ENCODE measurements at regions not wholly inside any gene's neighbourhood (a gene's known extent, or its start where the extent isn't known, plus 50 kb on each side); places are given as distances from the start of the nearest gene placed in this dataset.

GRCh38 chr1:62962014-62962812, 178.3 kb downstream of the ATG4C start:
- no peaks in the 10 kb centered on the region for H3K4me1 Mint-ChIP-seq (ENCODE audit: low read depth)
- H3K27ac Mint-ChIP-seq = no peak overlapping the region
- H3K36me3 Mint-ChIP-seq (ENCODE audit: low read depth) = no peaks in the 10 kb centered on the region
- DNase-seq = no peak
- no peaks in the 10 kb centered on the region for H3K9me3 Mint-ChIP-seq
- H3K27me3 Mint-ChIP-seq (ENCODE audit: insufficient read depth) = peaks cover 5% of the 10 kb centered on the region; the same call in 1 of the 2 replicates
- no peak for TF ChIP-seq CTCF (IDR thresholded peaks at IDR 0.05)
- H3K4me3 Mint-ChIP-seq = no peak overlapping the region

- no peaks in the 10 kb centered on the region for H3K36me3 Mint-ChIP-seq (ENCODE audit: low read depth)
- no peak for DNase-seq
Observed at GRCh38 chr1:62962901-62963776, 179.2 kb downstream of the ATG4C start.

GRCh38 chr1:62964141-62964540, 180.2 kb downstream of the ATG4C start:
- DNase-seq = no peak
- H3K4me3 Mint-ChIP-seq = no peak overlapping the region
- H3K27me3 Mint-ChIP-seq (ENCODE audit: insufficient read depth) = peaks cover 3% of the 10 kb centered on the region; the same call in 1 of the 2 replicates
- H3K36me3 Mint-ChIP-seq (ENCODE audit: low read depth) = no peaks in the 10 kb centered on the region; the same call in 1 of the 2 replicates
- TF ChIP-seq CTCF (IDR thresholded peaks at IDR 0.05) = no peak
- H3K27ac Mint-ChIP-seq = no peak overlapping the region
- no peaks in the 10 kb centered on the region; the same call in 1 of the 2 replicates for H3K9me3 Mint-ChIP-seq
- H3K4me1 Mint-ChIP-seq (ENCODE audit: low read depth) = no peaks in the 10 kb centered on the region

More at GRCh38 chr1:62962901-62963776, 179.2 kb downstream of the ATG4C start:
- Mint-ChIP-seq H3K9me3 (no peaks in the 10 kb centered on the region), H3K27me3 (ENCODE audit: insufficient read depth) (peaks cover 5% of the 10 kb centered on the region; the same call in 1 of the 2 replicates), H3K4me3 (no peak overlapping the region), H3K4me1 (ENCODE audit: low read depth) (no peaks in the 10 kb centered on the region), H3K27ac (no peak overlapping the region)
- peak; percentile 75 for TF ChIP-seq CTCF (IDR thresholded peaks at IDR 0.05)

GRCh38 chr1:62967031-62967430, 183.1 kb downstream of the ATG4C start:
- H3K27me3 Mint-ChIP-seq (ENCODE audit: insufficient read depth) = peaks cover 4% of the 10 kb centered on the region
- no peak overlapping the region for H3K27ac Mint-ChIP-seq
- TF ChIP-seq CTCF (IDR thresholded peaks at IDR 0.05) = no peak

GRCh38 chr1:62977366-62977765, 193.4 kb downstream of the ATG4C start:
- H3K4me3 Mint-ChIP-seq = no peak overlapping the region
- TF ChIP-seq CTCF (IDR thresholded peaks at IDR 0.05) = no peak
- peaks cover 7% of the 10 kb centered on the region for H3K27me3 Mint-ChIP-seq (ENCODE audit: insufficient read depth)
- no peak overlapping the region for H3K27ac Mint-ChIP-seq
- no peak for DNase-seq
- no peaks in the 10 kb centered on the region for H3K9me3 Mint-ChIP-seq
- no peaks in the 10 kb centered on the region for H3K4me1 Mint-ChIP-seq (ENCODE audit: low read depth)
- no peaks in the 10 kb centered on the region for H3K36me3 Mint-ChIP-seq (ENCODE audit: low read depth)

More at GRCh38 chr1:62967031-62967430, 183.1 kb downstream of the ATG4C start:
- Mint-ChIP-seq H3K4me3 (no peak overlapping the region), H3K9me3 (no peaks in the 10 kb centered on the region; the same call in 1 of the 2 replicates), H3K36me3 (ENCODE audit: low read depth) (no peaks in the 10 kb centered on the region; the same call in 1 of the 2 replicates), H3K4me1 (ENCODE audit: low read depth) (no peaks in the 10 kb centered on the region)
- DNase-seq = no peak

All from HFFc6 (cell line).